ENCODE measurements at regions not wholly inside any gene's neighbourhood (a gene's known extent, or its start where the extent isn't known, plus 50 kb on each side); places are given as distances from the start of the nearest gene placed in this dataset.

DNA sequence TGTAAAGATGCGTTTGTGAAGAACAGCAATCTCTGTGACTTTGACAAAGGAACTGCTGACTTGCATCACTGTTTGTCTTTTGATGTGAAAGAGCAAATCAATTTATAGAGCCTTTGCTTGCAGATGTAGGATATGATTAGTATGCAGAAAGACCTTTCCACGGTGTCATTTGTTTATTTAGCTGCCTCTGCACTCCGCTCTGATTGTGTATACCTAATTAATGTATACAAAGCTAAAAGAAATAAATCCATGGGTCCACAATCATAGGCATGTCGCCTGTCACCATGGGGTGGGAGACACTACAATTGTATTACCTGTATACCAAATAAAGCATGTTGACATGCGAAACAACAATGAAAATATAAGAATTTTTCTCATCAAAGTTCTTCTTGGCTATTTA is 410.7 kb downstream of the MZT1 start (continued):
- no peak for TF ChIP-seq SUPT20H (IDR thresholded peaks at IDR 0.05; ENCODE audit: borderline replicate concordance, control insufficient read depth, low read depth, low read length)
- TF ChIP-seq, protein P1, sequence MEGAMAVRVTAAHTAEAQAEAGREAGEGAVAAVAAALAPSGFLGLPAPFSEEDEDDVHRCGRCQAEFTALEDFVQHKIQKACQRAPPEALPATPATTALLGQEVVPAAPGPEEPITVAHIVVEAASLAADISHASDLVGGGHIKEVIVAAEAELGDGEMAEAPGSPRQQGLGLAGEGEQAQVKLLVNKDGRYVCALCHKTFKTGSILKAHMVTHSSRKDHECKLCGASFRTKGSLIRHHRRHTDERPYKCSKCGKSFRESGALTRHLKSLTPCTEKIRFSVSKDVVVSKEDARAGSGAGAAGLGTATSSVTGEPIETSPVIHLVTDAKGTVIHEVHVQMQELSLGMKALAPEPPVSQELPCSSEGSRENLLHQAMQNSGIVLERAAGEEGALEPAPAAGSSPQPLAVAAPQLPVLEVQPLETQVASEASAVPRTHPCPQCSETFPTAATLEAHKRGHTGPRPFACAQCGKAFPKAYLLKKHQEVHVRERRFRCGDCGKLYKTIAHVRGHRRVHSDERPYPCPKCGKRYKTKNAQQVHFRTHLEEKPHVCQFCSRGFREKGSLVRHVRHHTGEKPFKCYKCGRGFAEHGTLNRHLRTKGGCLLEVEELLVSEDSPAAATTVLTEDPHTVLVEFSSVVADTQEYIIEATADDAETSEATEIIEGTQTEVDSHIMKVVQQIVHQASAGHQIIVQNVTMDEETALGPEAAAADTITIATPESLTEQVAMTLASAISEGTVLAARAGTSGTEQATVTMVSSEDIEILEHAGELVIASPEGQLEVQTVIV (IDR thresholded peaks at IDR 0.05; ENCODE audit: borderline replicate concordance, partially characterized antibody), result no peak
- no peak for TF ChIP-seq RELA (IDR thresholded peaks at IDR 0.05; ENCODE audit: borderline replicate concordance, partially characterized antibody)
- TF ChIP-seq, protein P2, sequence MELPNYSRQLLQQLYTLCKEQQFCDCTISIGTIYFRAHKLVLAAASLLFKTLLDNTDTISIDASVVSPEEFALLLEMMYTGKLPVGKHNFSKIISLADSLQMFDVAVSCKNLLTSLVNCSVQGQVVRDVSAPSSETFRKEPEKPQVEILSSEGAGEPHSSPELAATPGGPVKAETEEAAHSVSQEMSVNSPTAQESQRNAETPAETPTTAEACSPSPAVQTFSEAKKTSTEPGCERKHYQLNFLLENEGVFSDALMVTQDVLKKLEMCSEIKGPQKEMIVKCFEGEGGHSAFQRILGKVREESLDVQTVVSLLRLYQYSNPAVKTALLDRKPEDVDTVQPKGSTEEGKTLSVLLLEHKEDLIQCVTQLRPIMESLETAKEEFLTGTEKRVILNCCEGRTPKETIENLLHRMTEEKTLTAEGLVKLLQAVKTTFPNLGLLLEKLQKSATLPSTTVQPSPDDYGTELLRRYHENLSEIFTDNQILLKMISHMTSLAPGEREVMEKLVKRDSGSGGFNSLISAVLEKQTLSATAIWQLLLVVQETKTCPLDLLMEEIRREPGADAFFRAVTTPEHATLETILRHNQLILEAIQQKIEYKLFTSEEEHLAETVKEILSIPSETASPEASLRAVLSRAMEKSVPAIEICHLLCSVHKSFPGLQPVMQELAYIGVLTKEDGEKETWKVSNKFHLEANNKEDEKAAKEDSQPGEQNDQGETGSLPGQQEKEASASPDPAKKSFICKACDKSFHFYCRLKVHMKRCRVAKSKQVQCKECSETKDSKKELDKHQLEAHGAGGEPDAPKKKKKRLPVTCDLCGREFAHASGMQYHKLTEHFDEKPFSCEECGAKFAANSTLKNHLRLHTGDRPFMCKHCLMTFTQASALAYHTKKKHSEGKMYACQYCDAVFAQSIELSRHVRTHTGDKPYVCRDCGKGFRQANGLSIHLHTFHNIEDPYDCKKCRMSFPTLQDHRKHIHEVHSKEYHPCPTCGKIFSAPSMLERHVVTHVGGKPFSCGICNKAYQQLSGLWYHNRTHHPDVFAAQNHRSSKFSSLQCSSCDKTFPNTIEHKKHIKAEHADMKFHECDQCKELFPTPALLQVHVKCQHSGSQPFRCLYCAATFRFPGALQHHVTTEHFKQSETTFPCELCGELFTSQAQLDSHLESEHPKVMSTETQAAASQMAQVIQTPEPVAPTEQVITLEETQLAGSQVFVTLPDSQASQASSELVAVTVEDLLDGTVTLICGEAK (IDR thresholded peaks at IDR 0.05; ENCODE audit: borderline replicate concordance), result no peak
- no peak for TF ChIP-seq BCL11A (IDR thresholded peaks at IDR 0.05; ENCODE audit: low read depth, low read length)
- no peak for TF ChIP-seq NR2C2 (IDR thresholded peaks at IDR 0.05; ENCODE audit: borderline replicate concordance, control insufficient read depth, insufficient read length, low read depth)
- no peak for TF ChIP-seq ETV6 (conservative IDR thresholded peaks at IDR 0.05 in 1 of 2, IDR thresholded peaks at IDR 0.05 in 1 of 2; ENCODE audit: borderline replicate concordance in 1 of 2, low read depth in 1 of 2)
- TF ChIP-seq, protein P3, sequence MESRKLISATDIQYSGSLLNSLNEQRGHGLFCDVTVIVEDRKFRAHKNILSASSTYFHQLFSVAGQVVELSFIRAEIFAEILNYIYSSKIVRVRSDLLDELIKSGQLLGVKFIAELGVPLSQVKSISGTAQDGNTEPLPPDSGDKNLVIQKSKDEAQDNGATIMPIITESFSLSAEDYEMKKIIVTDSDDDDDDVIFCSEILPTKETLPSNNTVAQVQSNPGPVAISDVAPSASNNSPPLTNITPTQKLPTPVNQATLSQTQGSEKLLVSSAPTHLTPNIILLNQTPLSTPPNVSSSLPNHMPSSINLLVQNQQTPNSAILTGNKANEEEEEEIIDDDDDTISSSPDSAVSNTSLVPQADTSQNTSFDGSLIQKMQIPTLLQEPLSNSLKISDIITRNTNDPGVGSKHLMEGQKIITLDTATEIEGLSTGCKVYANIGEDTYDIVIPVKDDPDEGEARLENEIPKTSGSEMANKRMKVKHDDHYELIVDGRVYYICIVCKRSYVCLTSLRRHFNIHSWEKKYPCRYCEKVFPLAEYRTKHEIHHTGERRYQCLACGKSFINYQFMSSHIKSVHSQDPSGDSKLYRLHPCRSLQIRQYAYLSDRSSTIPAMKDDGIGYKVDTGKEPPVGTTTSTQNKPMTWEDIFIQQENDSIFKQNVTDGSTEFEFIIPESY (IDR thresholded peaks at IDR 0.05), result no peak
